H1 (cell line): ENCODE measurements at regions not wholly inside any gene's neighbourhood (a gene's known extent, or its start where the extent isn't known, plus 50 kb on each side); places are given as distances from the start of the nearest gene placed in this dataset.

Experiments used
- BCL11A ChIP-seq, 2 experiments: IDR thresholded peaks; one replicate each; pipeline ENCODE4 v1.6.1; 2011; ENCODE audit warnings: low read depth in 2 of 2, low read length in 2 of 2, mild to moderate bottlenecking in 2 of 2
- GTF2F1 ChIP-seq: IDR thresholded peaks from 2 replicates; pipeline ENCODE4 v1.6.1; 2012; ENCODE audit warnings: low read depth, low read length, improper control_type of control experiment, borderline replicate concordance
- JUND ChIP-seq: IDR thresholded peaks from 2 replicates; pipeline ENCODE4 v1.6.1; 2011; ENCODE audit warnings: mild to moderate bottlenecking, improper control_type of control experiment, low read length
- KDM1A ChIP-seq: fragments of 200-600, 300-600 bp; sonication (generic); IDR thresholded peaks from 2 replicates; pipeline ENCODE4 v1.7.1; 2016; ENCODE audit warnings: mild to moderate bottlenecking, low read length, borderline replicate concordance
- KDM5A ChIP-seq: fragments of 200-600 bp; IDR thresholded peaks from 2 replicates; pipeline ENCODE4 v1.7.1; 2012; ENCODE audit warnings: mild to moderate bottlenecking, low read length, inconsistent platforms, mixed read lengths
- POU5F1 ChIP-seq: IDR thresholded peaks from 2 replicates; pipeline ENCODE4 v1.6.1; 2011; ENCODE audit warnings: low read depth, mild to moderate bottlenecking, low read length, moderate library complexity
- RXRA ChIP-seq: IDR thresholded peaks from 2 replicates; pipeline ENCODE4 v1.6.1; 2011; ENCODE audit warnings: low read depth, mild to moderate bottlenecking, low read length, moderate library complexity; ENCODE audit not compliant: insufficient read depth
- SIX5 ChIP-seq: IDR thresholded peaks from 2 replicates; pipeline ENCODE4 v1.6.1; 2011; ENCODE audit warnings: mild to moderate bottlenecking, low read depth, low read length
- TF ChIP-seq, protein P1 (sequence below): IDR thresholded peaks from 2 replicates; pipeline ENCODE4 v1.6.1; 2012; ENCODE audit warnings: low read length, inconsistent platforms

- TF ChIP-seq POU5F1 (no peak), KDM5A (no peak), RXRA (no peak), KDM1A (no peak), GTF2F1 (no peak), BCL11A (IDR thresholded peaks at IDR 0.05; ENCODE audit: low read depth in 2 of 2, low read length in 2 of 2) (no peak), SIX5 (no peak), JUND (no peak)
- TF ChIP-seq, protein P1, sequence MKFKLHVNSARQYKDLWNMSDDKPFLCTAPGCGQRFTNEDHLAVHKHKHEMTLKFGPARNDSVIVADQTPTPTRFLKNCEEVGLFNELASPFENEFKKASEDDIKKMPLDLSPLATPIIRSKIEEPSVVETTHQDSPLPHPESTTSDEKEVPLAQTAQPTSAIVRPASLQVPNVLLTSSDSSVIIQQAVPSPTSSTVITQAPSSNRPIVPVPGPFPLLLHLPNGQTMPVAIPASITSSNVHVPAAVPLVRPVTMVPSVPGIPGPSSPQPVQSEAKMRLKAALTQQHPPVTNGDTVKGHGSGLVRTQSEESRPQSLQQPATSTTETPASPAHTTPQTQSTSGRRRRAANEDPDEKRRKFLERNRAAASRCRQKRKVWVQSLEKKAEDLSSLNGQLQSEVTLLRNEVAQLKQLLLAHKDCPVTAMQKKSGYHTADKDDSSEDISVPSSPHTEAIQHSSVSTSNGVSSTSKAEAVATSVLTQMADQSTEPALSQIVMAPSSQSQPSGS: no peak
Observed at GRCh38 chr5:128876569-128877382, 88.5 kb upstream of the SLC27A6 start (continued).
